ENCODE measurements at regions not wholly inside any gene's neighbourhood (a gene's known extent, or its start where the extent isn't known, plus 50 kb on each side); places are given as distances from the start of the nearest gene placed in this dataset.
A peak's percentile ranks its signal among the peaks of the same experiment; 100 is the strongest.

- no peaks in the 10 kb centered on the region for H3K9me2 ChIP-seq (ENCODE audit: low read depth, low read length)
- peak overlapping the region; percentile 76; the same call in 1 of the 2 replicates for H2AFZ ChIP-seq (ENCODE audit: low read length)
- H3K9me3 ChIP-seq (ENCODE audit: low read length) = no peaks in the 10 kb centered on the region
- H3K27ac ChIP-seq (ENCODE audit: low read depth, low read length, poor library complexity, severe bottlenecking) = peak overlapping the region; percentile 7
- H3K79me2 ChIP-seq (ENCODE audit: insufficient read depth, low read length) = no peaks in the 10 kb centered on the region
- H3K4me3 ChIP-seq (ENCODE audit: low read depth, low read length, poor library complexity, severe bottlenecking) = peak overlapping the region; percentile 61
- H3F3A ChIP-seq (ENCODE audit: insufficient read depth, low read length) = no peaks in the 10 kb centered on the region
- peaks cover 9% of the 10 kb centered on the region for H3K4me1 ChIP-seq (ENCODE audit: insufficient read depth, low read length, severe bottlenecking)
- TF ChIP-seq CTCF (IDR thresholded peaks at IDR 0.05; ENCODE audit: low read length) = no peak
- no peaks in the 10 kb centered on the region for H4K20me1 ChIP-seq (ENCODE audit: insufficient read depth, low read length)
- no peaks in the 10 kb centered on the region for H3K36me3 ChIP-seq (ENCODE audit: insufficient read depth, low read length)
- peak overlapping the region; percentile 60 for H3K4me2 ChIP-seq (ENCODE audit: low read length)
- H3K27me3 ChIP-seq (ENCODE audit: insufficient read depth, low read length) = no peaks in the 10 kb centered on the region
- peak overlapping the region; percentile 35 for H3K9ac ChIP-seq (ENCODE audit: low read length)
These were observed 112.1 kb downstream of the UTP18 start for GRCh38 chr17:51372345-51373004.

- Histone ChIP-seq H3K9ac (ENCODE audit: low read length) (no peak overlapping the region), H3K36me3 (ENCODE audit: insufficient read depth, low read length) (no peaks in the 10 kb centered on the region), H3K9me3 (ENCODE audit: low read length) (no peaks in the 10 kb centered on the region), H3K79me2 (ENCODE audit: insufficient read depth, low read length) (no peaks in the 10 kb centered on the region), H3F3A (ENCODE audit: insufficient read depth, low read length) (no peaks in the 10 kb centered on the region), H3K27me3 (ENCODE audit: insufficient read depth, low read length) (no peaks in the 10 kb centered on the region), H3K4me2 (ENCODE audit: low read length) (no peak overlapping the region), H3K9me2 (ENCODE audit: low read depth, low read length) (no peaks in the 10 kb centered on the region), H3K4me3 (ENCODE audit: low read depth, low read length, poor library complexity, severe bottlenecking) (no peak overlapping the region), H2AFZ (ENCODE audit: low read length) (no peak overlapping the region), H4K20me1 (ENCODE audit: insufficient read depth, low read length) (no peaks in the 10 kb centered on the region), H3K4me1 (ENCODE audit: insufficient read depth, low read length, severe bottlenecking) (peaks cover 9% of the 10 kb centered on the region), H3K27ac (ENCODE audit: low read depth, low read length, poor library complexity, severe bottlenecking) (no peak overlapping the region)
- TF ChIP-seq EZH2 (IDR thresholded peaks at IDR 0.05; ENCODE audit: borderline replicate concordance, low read length) (no peak), CTCF (IDR thresholded peaks at IDR 0.05; ENCODE audit: low read length) (no peak)
These were observed 113.3 kb downstream of the UTP18 start for GRCh38 chr17:51373489-51374152.

DNA sequence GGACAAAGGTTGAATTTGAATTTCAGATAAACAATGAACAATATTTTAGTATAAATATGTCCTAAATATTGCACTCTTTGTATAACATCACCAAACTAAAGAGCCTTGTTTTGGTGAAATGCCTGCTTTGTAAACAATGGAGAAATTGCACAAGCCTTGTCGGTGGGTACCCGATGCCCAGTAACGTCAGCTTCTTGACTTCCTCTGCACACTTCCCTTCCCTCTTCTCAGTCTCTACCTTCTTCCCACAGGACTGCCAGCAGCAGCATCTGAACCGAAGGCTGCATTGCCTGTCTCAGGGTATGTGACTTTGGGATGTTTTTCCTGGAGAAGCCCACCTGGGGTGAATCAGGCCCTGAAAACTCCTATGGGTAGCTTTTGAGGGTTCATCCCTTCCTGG, 113.9 kb downstream of the UTP18 start:
- H3K27ac ChIP-seq (ENCODE audit: low read depth, low read length, poor library complexity, severe bottlenecking) = no peak overlapping the region
- no peak overlapping the region for H3K4me2 ChIP-seq (ENCODE audit: low read length)
- H3K27me3 ChIP-seq (ENCODE audit: insufficient read depth, low read length) = no peaks in the 10 kb centered on the region
- H4K20me1 ChIP-seq (ENCODE audit: insufficient read depth, low read length) = no peaks in the 10 kb centered on the region
- H3K36me3 ChIP-seq (ENCODE audit: insufficient read depth, low read length) = no peaks in the 10 kb centered on the region
- H3K79me2 ChIP-seq (ENCODE audit: insufficient read depth, low read length) = no peaks in the 10 kb centered on the region
- H3K9ac ChIP-seq (ENCODE audit: low read length) = no peak overlapping the region
- no peak overlapping the region for H3K4me3 ChIP-seq (ENCODE audit: low read depth, low read length, poor library complexity, severe bottlenecking)
- peaks cover 9% of the 10 kb centered on the region for H3K4me1 ChIP-seq (ENCODE audit: insufficient read depth, low read length, severe bottlenecking)
- no peaks in the 10 kb centered on the region for H3K9me2 ChIP-seq (ENCODE audit: low read depth, low read length)
- H2AFZ ChIP-seq (ENCODE audit: low read length) = no peak overlapping the region
- H3K9me3 ChIP-seq (ENCODE audit: low read length) = no peaks in the 10 kb centered on the region
- H3F3A ChIP-seq (ENCODE audit: insufficient read depth, low read length) = no peaks in the 10 kb centered on the region
- TF ChIP-seq EZH2 (IDR thresholded peaks at IDR 0.05; ENCODE audit: borderline replicate concordance, low read length) = no peak
- no peak for TF ChIP-seq CTCF (IDR thresholded peaks at IDR 0.05; ENCODE audit: low read length)
